AG04449 (cell line): ENCODE measurements at regions not wholly inside any gene's neighbourhood (a gene's known extent, or its start where the extent isn't known, plus 50 kb on each side); places are given as distances from the start of the nearest gene placed in this dataset.

Experiments
- CTCF ChIA-PET: fragments of 350-600 bp; formaldehyde crosslinking; extraction: SDS; loops from one replicate; lab custom pipeline; 2021; ENCODE audit warnings: antibody characterized with exemption; lab: Yijun Ruan, JAX
- POLR2A ChIA-PET: fragments of 400-600, 350-600 bp; formaldehyde crosslinking; extraction: SDS; loops from one replicate; lab custom pipeline; 2020; ENCODE audit warnings: antibody characterized with exemption, inconsistent platforms; lab: Yijun Ruan, JAX
- DNase-seq: peaks from one replicate; pipeline ENCODE4 v3.0.0-alpha.2; 2010; ENCODE audit warnings: low read depth, low spot score
- H3K4me3 ChIP-seq: 2 replicates; pipeline ENCODE4 v1.5.1; 2011; ENCODE audit warnings: low read depth, mild to moderate bottlenecking, control low read depth, low read length
- CTCF ChIP-seq: IDR thresholded peaks from one replicate; pipeline ENCODE4 v1.5.1; 2011; ENCODE audit warnings: mild to moderate bottlenecking, moderate library complexity, low read length, control low read depth, inconsistent platforms; ENCODE audit not compliant: insufficient read depth; ENCODE audit errors: missing control alignments

- TF ChIP-seq CTCF: no peak
- DNase-seq: no peak
- ChIA-PET POLR2A (no interaction called here), CTCF (no interaction called here)
- H3K4me3 ChIP-seq: no peak overlapping the region
Observed at GRCh38 chr9:75699625-75700251, 190.7 kb upstream of the PCSK5 start.

GRCh38 chr9:75700252-75700640 is 190.2 kb upstream of the PCSK5 start:
- ChIA-PET POLR2A (no interaction called here), CTCF (no interaction called here)
- no peak for TF ChIP-seq CTCF
- no peak overlapping the region for H3K4me3 ChIP-seq
- no peak for DNase-seq

GRCh38 chr9:75707191-75707590 is 183.3 kb upstream of the PCSK5 start:
- ChIA-PET CTCF (no interaction called here), POLR2A (no interaction called here)
- H3K4me3 ChIP-seq: no peak overlapping the region
- TF ChIP-seq CTCF: no peak
- no peak for DNase-seq

- no peak overlapping the region for H3K4me3 ChIP-seq
- CTCF ChIA-PET: no interaction called here
- no peak for TF ChIP-seq CTCF
- POLR2A ChIA-PET: no interaction called here
- DNase-seq: no peak
Observed at GRCh38 chr9:75709698-75710097, 180.8 kb upstream of the PCSK5 start.

GRCh38 chr9:75712700-75713099 is 177.8 kb upstream of the PCSK5 start:
- CTCF ChIA-PET: no interaction called here
- no peak for TF ChIP-seq CTCF
- no peak overlapping the region for H3K4me3 ChIP-seq
- DNase-seq: no peak
- POLR2A ChIA-PET: no interaction called here

GRCh38 chr9:75713335-75713734 is 177.1 kb upstream of the PCSK5 start:
- ChIA-PET CTCF (no interaction called here), POLR2A (no interaction called here)
- TF ChIP-seq CTCF: no peak
- DNase-seq: no peak
- H3K4me3 ChIP-seq: no peak overlapping the region
